Activated CD8-positive, alpha-beta T cell treated with anti-CD3 and anti-CD28 coated beads for 36 hours (primary cell): ENCODE measurements at regions not wholly inside any gene's neighbourhood (a gene's known extent, or its start where the extent isn't known, plus 50 kb on each side); places are given as distances from the start of the nearest gene placed in this dataset.

ENCODE experiments used
- ATAC-seq: fragments of 200-7000 bp; cut with Tn5 transposase; one replicate; pipeline ENCODE4 v1.10.0; 2021; ENCODE audit warnings: mild to moderate bottlenecking, moderate library complexity
- CTCF ChIA-PET: fragments of 350-600 bp; sonication (Branson Sonifier 250); formaldehyde crosslinking; loops from one replicate; lab custom pipeline; 2021; ENCODE audit warnings: antibody characterized with exemption; lab: Charles Lee
- POLR2A ChIA-PET: fragments of 350-600 bp; sonication (Branson Sonifier 250); formaldehyde crosslinking; loops from one replicate; lab custom pipeline; 2021; ENCODE audit warnings: antibody characterized with exemption; lab: Charles Lee
- DNase-seq: peaks from one replicate; pipeline ENCODE4 v3.0.0-alpha.2; 2020
- H3K27ac Mint-ChIP-seq: one replicate; pipeline ENCODE4 v1.8.0; 2021; ENCODE audit warnings: mild to moderate bottlenecking, mixed read lengths
- H3K27me3 Mint-ChIP-seq: one replicate; pipeline ENCODE4 v1.8.0; 2021; ENCODE audit warnings: mixed read lengths
- H3K36me3 Mint-ChIP-seq: one replicate; pipeline ENCODE4 v1.8.0; 2021; ENCODE audit warnings: low read depth, mixed read lengths
- H3K4me1 Mint-ChIP-seq: one replicate; pipeline ENCODE4 v1.8.0; 2021; ENCODE audit warnings: low read depth, mixed read lengths
- H3K4me3 Mint-ChIP-seq: one replicate; pipeline ENCODE4 v1.8.0; 2021; ENCODE audit warnings: mild to moderate bottlenecking, moderate library complexity, mixed read lengths
- H3K9me3 Mint-ChIP-seq: one replicate; pipeline ENCODE4 v1.8.0; 2021; ENCODE audit warnings: mixed read lengths
- intact Hi-C: fragments of 100-400 bp; cut with micrococcal nuclease; formaldehyde crosslinking; loops from one replicate; pipeline ENCODE4 v1.10.0; 2022
- TF ChIP-seq, protein P1 (sequence below): fragments of 200-600 bp; IDR thresholded peaks from one replicate; pipeline ENCODE4 v1.8.0; 2022; ENCODE audit warnings: antibody characterized with exemption, mild to moderate bottlenecking

DNA sequence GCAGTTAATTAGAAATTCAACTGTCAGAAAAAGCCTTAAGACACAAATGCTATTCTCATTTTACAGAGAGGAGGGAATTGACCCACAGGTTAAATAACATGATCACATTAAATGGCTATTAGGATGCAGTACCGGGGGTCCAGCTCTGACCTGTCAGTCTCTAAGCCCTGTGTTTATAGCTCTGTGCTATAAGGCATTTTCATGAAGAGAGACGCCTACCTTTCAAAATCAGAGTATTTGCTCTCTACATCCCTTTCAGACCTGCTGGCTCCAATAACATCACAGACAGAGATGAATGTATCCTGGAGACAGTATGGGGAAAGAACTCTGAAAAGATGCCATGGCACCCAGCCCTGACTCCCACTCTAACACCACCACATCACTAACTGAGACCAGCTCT lies 189.9 kb upstream of the PRSS58 start:
- POLR2A ChIA-PET = no interaction called here
- H3K36me3 Mint-ChIP-seq = no peaks in the 10 kb centered on the region
- no peak overlapping the region for H3K4me3 Mint-ChIP-seq
- no peak overlapping the region for H3K27ac Mint-ChIP-seq
- TF ChIP-seq, protein P1, sequence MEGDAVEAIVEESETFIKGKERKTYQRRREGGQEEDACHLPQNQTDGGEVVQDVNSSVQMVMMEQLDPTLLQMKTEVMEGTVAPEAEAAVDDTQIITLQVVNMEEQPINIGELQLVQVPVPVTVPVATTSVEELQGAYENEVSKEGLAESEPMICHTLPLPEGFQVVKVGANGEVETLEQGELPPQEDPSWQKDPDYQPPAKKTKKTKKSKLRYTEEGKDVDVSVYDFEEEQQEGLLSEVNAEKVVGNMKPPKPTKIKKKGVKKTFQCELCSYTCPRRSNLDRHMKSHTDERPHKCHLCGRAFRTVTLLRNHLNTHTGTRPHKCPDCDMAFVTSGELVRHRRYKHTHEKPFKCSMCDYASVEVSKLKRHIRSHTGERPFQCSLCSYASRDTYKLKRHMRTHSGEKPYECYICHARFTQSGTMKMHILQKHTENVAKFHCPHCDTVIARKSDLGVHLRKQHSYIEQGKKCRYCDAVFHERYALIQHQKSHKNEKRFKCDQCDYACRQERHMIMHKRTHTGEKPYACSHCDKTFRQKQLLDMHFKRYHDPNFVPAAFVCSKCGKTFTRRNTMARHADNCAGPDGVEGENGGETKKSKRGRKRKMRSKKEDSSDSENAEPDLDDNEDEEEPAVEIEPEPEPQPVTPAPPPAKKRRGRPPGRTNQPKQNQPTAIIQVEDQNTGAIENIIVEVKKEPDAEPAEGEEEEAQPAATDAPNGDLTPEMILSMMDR = no peak
- H3K27me3 Mint-ChIP-seq = peaks cover 2% of the 10 kb centered on the region
- intact Hi-C loops = loop anchor here (10.0 kb wide), 1 partner anchor 357 kb away; no protein-coding TSS in a partner anchor
- H3K4me1 Mint-ChIP-seq = peaks cover 17% of the 10 kb centered on the region
- DNase-seq = no peak
- H3K9me3 Mint-ChIP-seq = no peaks in the 10 kb centered on the region
- CTCF ChIA-PET = interaction anchor here (1.0 kb wide), 1 partner anchor 35 kb away, joined by 3 read pairs; no protein-coding TSS in a partner anchor
- no peak for ATAC-seq

GRCh38 chr7:142445019-142445686 lies 187.3 kb upstream of the PRSS58 start:
- CTCF ChIA-PET = interaction anchor here (0.8 to 3.1 kb wide), 12 partner anchors 9 to 125 kb away, joined by 3 to 21 read pairs (median 4); no protein-coding TSS in a partner anchor
- peak; percentile 75 for ATAC-seq
- TF ChIP-seq, protein P1 = peak; percentile 22

GRCh38 chr7:142443216-142444010 lies 185.6 kb upstream of the PRSS58 start:
- H3K36me3 Mint-ChIP-seq = no peaks in the 10 kb centered on the region
- H3K27me3 Mint-ChIP-seq = no peaks in the 10 kb centered on the region
- intact Hi-C loops = loop anchor here (10.0 kb wide), 1 partner anchor 361 kb away; no protein-coding TSS in a partner anchor
- DNase-seq (no peak), ATAC-seq (no peak)
- H3K9me3 Mint-ChIP-seq = no peaks in the 10 kb centered on the region
- H3K4me3 Mint-ChIP-seq = no peak overlapping the region
- peaks cover 38% of the 10 kb centered on the region for H3K4me1 Mint-ChIP-seq
- ChIA-PET CTCF (interaction anchor here (0.7 to 3.1 kb wide), 6 partner anchors 16 to 65 kb away, joined by 3 to 21 read pairs (median 5); no protein-coding TSS in a partner anchor), POLR2A (no interaction called here)
- TF ChIP-seq, protein P1 = no peak
- no peak overlapping the region for H3K27ac Mint-ChIP-seq

More at GRCh38 chr7:142445019-142445686, 187.3 kb upstream of the PRSS58 start:
- Mint-ChIP-seq H3K4me1 (peaks cover 31% of the 10 kb centered on the region), H3K36me3 (no peaks in the 10 kb centered on the region), H3K9me3 (no peaks in the 10 kb centered on the region), H3K27me3 (no peaks in the 10 kb centered on the region), H3K27ac (no peak overlapping the region), H3K4me3 (no peak overlapping the region)
- intact Hi-C loops = loop anchor here (10.0 kb wide), 1 partner anchor 360 kb away; no protein-coding TSS in a partner anchor
- POLR2A ChIA-PET = interaction anchor here (0.6 kb wide), 1 partner anchor 371 kb away, joined by 3 read pairs; no protein-coding TSS in a partner anchor
- DNase-seq = peak; percentile 59

DNA sequence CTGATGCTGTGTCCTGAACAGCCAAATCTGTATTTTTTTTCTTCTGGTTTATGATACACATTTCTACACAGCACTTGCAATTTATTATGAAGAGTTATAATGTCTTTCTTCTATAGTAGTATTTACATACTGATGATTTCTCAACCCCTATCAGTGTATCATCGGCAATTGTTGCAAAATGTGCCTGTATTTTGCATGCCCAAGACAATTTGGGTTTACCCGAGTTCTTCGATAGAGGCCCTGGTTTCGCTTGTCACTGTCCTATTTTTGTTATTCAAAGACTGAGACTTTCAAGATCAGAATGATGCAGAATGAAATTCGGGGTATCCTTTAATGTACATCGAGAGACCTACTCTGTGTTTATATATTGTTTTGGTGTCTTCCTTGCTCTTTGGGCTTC lies 184.5 kb upstream of the PRSS58 start:
- no peaks in the 10 kb centered on the region for H3K27me3 Mint-ChIP-seq
- H3K36me3 Mint-ChIP-seq = no peaks in the 10 kb centered on the region
- no peak for ATAC-seq
- no peak overlapping the region for H3K27ac Mint-ChIP-seq
- ChIA-PET CTCF (interaction anchor here (1.0 to 1.6 kb wide), 5 partner anchors 17 to 66 kb away, joined by 3 to 5 read pairs (median 5); no protein-coding TSS in a partner anchor), POLR2A (no interaction called here)
- H3K4me1 Mint-ChIP-seq = peaks cover 38% of the 10 kb centered on the region
- intact Hi-C loops = loop anchor here (10.0 kb wide), 1 partner anchor 362 kb away; no protein-coding TSS in a partner anchor
- H3K4me3 Mint-ChIP-seq = no peak overlapping the region
- TF ChIP-seq, protein P1 = no peak
- no peaks in the 10 kb centered on the region for H3K9me3 Mint-ChIP-seq
- no peak for DNase-seq
